ENCODE measurements at regions not wholly inside any gene's neighbourhood (a gene's known extent, or its start where the extent isn't known, plus 50 kb on each side); places are given as distances from the start of the nearest gene placed in this dataset.

DNA sequence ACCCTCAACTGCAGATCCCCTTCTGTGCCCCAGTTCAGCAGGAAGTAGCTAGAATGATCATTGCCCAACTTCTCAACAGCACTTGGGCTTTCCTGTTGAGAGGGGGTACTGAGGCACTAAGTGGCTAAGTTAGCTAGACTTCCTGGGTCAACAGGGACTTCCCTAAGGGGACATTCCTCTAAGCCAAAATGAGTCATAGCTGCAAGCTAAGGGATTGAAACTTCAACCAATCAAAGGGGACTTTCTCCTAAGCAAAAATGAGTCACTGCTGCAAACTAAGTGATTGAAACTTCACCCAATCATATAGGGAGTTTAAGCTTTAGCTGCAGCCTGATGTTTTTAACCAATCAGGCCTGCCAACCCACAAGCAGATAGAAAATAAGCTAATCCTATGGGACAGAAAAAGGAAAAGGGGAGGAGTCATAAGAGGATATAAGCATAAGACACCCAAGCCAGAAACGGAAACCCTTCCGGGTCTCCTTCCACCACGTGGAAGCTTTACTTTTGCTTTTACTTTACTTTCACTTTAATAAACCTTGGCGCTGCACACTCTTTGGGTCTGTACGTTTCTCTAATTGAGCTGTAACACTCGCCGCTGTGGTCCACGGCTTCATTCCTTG lies 659.0 kb upstream of the HS3ST5 start:
- no peak overlapping the region for H3K4me3 Mint-ChIP-seq (ENCODE audit: low read depth)
- peak overlapping the region; percentile 61 for H3K27ac Mint-ChIP-seq
- DNase-seq (ENCODE audit: low spot score) = no peak
- peaks cover 13% of the 10 kb centered on the region for H3K36me3 Mint-ChIP-seq (ENCODE audit: low read depth)
- H3K4me1 Mint-ChIP-seq (ENCODE audit: low read depth) = peaks cover 4% of the 10 kb centered on the region
- intact Hi-C loops (cut with micrococcal nuclease) = no loop called here
- H3K27me3 Mint-ChIP-seq (ENCODE audit: low read depth) = no peaks in the 10 kb centered on the region
- H3K9me3 Mint-ChIP-seq = peaks cover 41% of the 10 kb centered on the region

GRCh38 chr6:115000736-115001135 lies 657.9 kb upstream of the HS3ST5 start:
- DNase-seq (ENCODE audit: low spot score) = no peak
- no peak overlapping the region for H3K4me3 Mint-ChIP-seq (ENCODE audit: low read depth)
- no peaks in the 10 kb centered on the region for H3K27me3 Mint-ChIP-seq (ENCODE audit: low read depth)
- intact Hi-C loops (cut with micrococcal nuclease) = no loop called here
- H3K36me3 Mint-ChIP-seq (ENCODE audit: low read depth) = peaks cover 13% of the 10 kb centered on the region
- H3K27ac Mint-ChIP-seq = no peak overlapping the region
- H3K9me3 Mint-ChIP-seq = peaks cover 46% of the 10 kb centered on the region
- peaks cover 7% of the 10 kb centered on the region for H3K4me1 Mint-ChIP-seq (ENCODE audit: low read depth)

DNA sequence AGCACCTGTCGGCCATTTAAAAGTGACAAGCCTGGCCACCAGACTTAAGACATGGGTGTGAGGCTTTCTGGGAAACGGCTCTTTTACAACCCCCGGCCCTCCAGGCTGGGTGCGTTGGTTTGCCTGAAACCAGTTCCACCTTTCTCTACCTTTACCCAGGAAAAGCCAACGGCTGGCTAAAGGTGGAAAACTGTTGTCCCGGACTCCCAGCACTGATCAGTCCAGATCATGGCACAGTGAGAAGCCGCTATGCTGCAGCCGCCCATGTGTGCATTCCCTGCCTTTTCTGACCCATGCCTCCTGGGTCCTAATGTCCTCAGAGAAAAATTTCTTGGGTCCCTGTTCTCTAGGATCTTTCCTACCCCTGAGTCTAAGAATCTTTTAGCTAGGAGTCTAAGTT lies 655.7 kb upstream of the HS3ST5 start:
- intact Hi-C loops (cut with micrococcal nuclease) = no loop called here
- Mint-ChIP-seq H3K4me3 (ENCODE audit: low read depth) (no peak overlapping the region), H3K4me1 (ENCODE audit: low read depth) (peaks cover 8% of the 10 kb centered on the region), H3K36me3 (ENCODE audit: low read depth) (peaks cover 14% of the 10 kb centered on the region), H3K27me3 (ENCODE audit: low read depth) (no peaks in the 10 kb centered on the region), H3K9me3 (peaks cover 46% of the 10 kb centered on the region), H3K27ac (no peak overlapping the region)
- no peak for DNase-seq (ENCODE audit: low spot score)

DNA sequence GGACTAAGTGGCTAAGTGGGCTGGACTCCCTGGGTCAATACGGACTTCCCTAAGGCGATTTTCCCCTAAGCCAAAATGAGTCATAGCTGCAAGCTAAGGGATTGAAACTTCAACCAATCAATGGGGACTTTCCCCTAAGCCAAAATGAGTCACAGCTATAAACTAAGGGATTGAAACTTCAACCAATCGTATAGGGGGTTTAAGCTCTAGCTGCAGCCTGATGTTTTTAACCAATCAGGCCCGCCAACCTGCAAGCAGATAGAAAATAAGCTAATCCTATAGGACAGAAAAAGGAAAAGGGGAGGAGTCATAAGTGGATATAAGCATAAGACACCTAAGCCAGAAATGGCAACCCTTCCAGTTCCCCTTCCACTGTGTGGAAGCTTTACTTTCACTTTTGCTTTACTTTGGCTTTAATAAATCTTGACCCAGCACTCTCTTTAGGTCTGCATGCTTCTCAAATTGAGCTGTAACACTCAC lies 655.0 kb upstream of the HS3ST5 start:
- H3K27me3 Mint-ChIP-seq (ENCODE audit: low read depth) = no peaks in the 10 kb centered on the region
- H3K4me3 Mint-ChIP-seq (ENCODE audit: low read depth) = peak overlapping the region; percentile 42
- intact Hi-C loops (cut with micrococcal nuclease) = no loop called here
- no peak overlapping the region for H3K27ac Mint-ChIP-seq
- H3K36me3 Mint-ChIP-seq (ENCODE audit: low read depth) = peaks cover 15% of the 10 kb centered on the region
- no peak for DNase-seq (ENCODE audit: low spot score)
- peaks cover 10% of the 10 kb centered on the region for H3K4me1 Mint-ChIP-seq (ENCODE audit: low read depth)
- peaks cover 43% of the 10 kb centered on the region for H3K9me3 Mint-ChIP-seq

DNA sequence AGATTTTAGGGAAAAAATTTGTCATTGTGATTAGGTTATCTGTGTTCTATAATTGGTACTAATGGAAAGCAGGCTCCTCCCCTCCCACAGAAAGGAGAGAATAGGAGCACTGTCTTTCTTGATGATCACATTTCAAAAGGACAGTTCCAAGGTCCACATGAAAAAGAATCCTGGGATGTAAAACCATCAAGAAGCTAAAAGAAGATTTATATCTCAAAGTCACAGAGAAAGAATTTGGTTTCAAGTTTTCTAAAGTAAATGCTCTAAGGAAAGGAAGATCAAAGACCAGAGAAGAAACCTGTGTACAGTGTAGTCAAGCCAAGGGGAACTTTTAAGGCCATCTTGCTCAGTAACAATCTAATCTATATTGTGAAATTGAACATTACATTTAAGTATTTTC lies 652.7 kb upstream of the HS3ST5 start:
- intact Hi-C loops (cut with micrococcal nuclease) = no loop called here
- peaks cover 14% of the 10 kb centered on the region for H3K36me3 Mint-ChIP-seq (ENCODE audit: low read depth)

DNA sequence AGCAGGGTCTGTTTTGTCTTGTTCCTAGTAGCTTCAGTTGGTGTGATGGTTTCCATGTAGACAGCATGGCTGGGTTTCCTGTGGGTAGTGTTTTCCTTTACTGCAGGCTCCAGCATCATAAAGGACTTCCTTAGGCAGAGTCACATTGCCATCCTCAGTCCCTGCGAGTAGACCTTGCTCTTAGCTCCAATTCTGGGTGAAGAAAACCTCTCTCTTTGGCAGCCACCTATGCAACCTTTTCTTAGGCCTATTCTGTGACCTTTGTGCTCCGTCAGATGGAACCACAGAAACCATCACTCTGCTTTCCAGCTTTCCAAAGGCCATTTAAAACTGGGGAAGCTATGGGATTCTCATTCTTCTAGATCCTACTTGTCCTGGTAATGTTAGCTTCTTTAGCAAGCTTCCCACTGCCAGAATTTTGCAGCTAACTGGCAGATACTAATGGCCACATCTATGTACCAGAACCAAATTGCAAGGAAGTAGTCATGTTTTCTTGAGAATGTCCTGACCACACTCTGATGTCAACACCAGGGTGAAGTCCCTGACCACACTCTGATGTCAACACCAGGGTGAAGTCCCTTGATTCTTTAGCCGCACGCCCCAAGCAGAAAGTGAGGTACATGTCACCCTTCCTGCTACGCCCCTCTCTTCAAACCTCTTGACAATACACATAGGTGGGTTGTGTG lies 646.6 kb upstream of the HS3ST5 start:
- Mint-ChIP-seq H3K27ac (peak overlapping the region; percentile 98), H3K4me3 (ENCODE audit: low read depth) (no peak overlapping the region), H3K27me3 (ENCODE audit: low read depth) (no peaks in the 10 kb centered on the region), H3K36me3 (ENCODE audit: low read depth) (peaks cover 27% of the 10 kb centered on the region), H3K9me3 (peaks cover 20% of the 10 kb centered on the region), H3K4me1 (ENCODE audit: low read depth) (peaks cover 23% of the 10 kb centered on the region)
- intact Hi-C loops (cut with micrococcal nuclease) = loop anchor here (1.0 to 2.0 kb wide), 2 partner anchors 12 to 901 kb away; no protein-coding TSS in a partner anchor
- DNase-seq (ENCODE audit: low spot score) = peak; percentile 61

More for the DNA sequence above, 652.7 kb upstream of the HS3ST5 start:
- peaks cover 8% of the 10 kb centered on the region for H3K4me1 Mint-ChIP-seq (ENCODE audit: low read depth)
- DNase-seq (ENCODE audit: low spot score) = no peak
- H3K27ac Mint-ChIP-seq = no peak overlapping the region
- H3K27me3 Mint-ChIP-seq (ENCODE audit: low read depth) = no peaks in the 10 kb centered on the region
- H3K9me3 Mint-ChIP-seq = peaks cover 29% of the 10 kb centered on the region
- H3K4me3 Mint-ChIP-seq (ENCODE audit: low read depth) = no peak overlapping the region

GRCh38 chr6:114987281-114987680 lies 644.5 kb upstream of the HS3ST5 start:
- DNase-seq (ENCODE audit: low spot score) = no peak
- Mint-ChIP-seq H3K9me3 (peaks cover 21% of the 10 kb centered on the region), H3K4me3 (ENCODE audit: low read depth) (no peak overlapping the region), H3K36me3 (ENCODE audit: low read depth) (peaks cover 21% of the 10 kb centered on the region), H3K27ac (peak overlapping the region; percentile 27), H3K4me1 (ENCODE audit: low read depth) (peaks cover 18% of the 10 kb centered on the region), H3K27me3 (ENCODE audit: low read depth) (no peaks in the 10 kb centered on the region)
- intact Hi-C loops (cut with micrococcal nuclease) = no loop called here

DNA sequence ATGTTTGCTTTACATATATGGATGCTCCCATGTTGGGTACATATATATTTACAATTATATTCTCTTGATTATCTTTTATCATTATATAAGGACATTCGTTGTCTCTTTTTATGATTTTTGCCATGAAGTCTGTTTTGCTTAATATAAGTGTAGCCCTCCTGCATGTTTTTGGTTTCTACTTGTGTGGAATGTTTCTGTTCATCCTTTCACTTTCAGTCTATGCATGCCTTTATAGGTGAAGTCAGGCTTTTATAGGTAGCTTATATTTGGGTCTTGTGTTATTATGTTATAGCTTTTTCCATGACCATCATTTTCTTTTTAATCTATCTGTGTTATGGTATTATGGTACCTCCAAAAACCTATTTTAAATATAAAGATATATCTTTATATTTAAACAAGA lies 612.5 kb upstream of the HS3ST5 start:
- H3K4me1 Mint-ChIP-seq (ENCODE audit: low read depth) = no peaks in the 10 kb centered on the region
- DNase-seq (ENCODE audit: low spot score) = no peak
- intact Hi-C loops (cut with micrococcal nuclease) = no loop called here
- no peak overlapping the region for H3K4me3 Mint-ChIP-seq (ENCODE audit: low read depth)
- no peaks in the 10 kb centered on the region for H3K27me3 Mint-ChIP-seq (ENCODE audit: low read depth)
- no peaks in the 10 kb centered on the region for H3K36me3 Mint-ChIP-seq (ENCODE audit: low read depth)
- H3K9me3 Mint-ChIP-seq = peaks cover 21% of the 10 kb centered on the region
- no peak overlapping the region for H3K27ac Mint-ChIP-seq

- no peaks in the 10 kb centered on the region for H3K27me3 Mint-ChIP-seq (ENCODE audit: low read depth)
- H3K9me3 Mint-ChIP-seq = peaks cover 17% of the 10 kb centered on the region
- DNase-seq (ENCODE audit: low spot score) = no peak
- H3K4me3 Mint-ChIP-seq (ENCODE audit: low read depth) = no peak overlapping the region
- H3K27ac Mint-ChIP-seq = no peak overlapping the region
- no peaks in the 10 kb centered on the region for H3K4me1 Mint-ChIP-seq (ENCODE audit: low read depth)
- H3K36me3 Mint-ChIP-seq (ENCODE audit: low read depth) = no peaks in the 10 kb centered on the region
- intact Hi-C loops (cut with micrococcal nuclease) = loop anchor here (5.0 kb wide), 1 partner anchor 410 kb away; no protein-coding TSS in a partner anchor
Observed at GRCh38 chr6:114952229-114952628, 609.4 kb upstream of the HS3ST5 start.

DNA sequence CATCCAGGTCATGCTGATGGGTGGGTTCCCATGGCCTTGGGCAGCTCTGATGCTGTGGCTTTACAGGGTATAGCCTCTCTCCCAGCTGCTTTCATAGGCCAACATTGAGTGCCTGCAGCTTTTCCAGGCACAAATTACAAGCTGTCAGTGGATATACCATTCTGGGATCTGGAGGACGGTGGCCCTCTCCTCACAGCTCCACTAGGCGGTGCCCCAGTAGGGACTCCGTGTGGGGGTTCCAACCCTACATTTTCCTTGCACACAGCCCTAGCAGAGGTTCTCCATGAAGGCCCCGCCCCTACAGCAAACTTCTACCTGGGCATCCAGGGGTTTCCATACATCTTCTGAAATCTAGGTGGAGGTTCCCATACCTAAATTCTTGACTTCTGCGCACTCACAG lies 602.6 kb upstream of the HS3ST5 start:
- Mint-ChIP-seq H3K4me3 (ENCODE audit: low read depth) (no peak overlapping the region), H3K36me3 (ENCODE audit: low read depth) (no peaks in the 10 kb centered on the region), H3K4me1 (ENCODE audit: low read depth) (no peaks in the 10 kb centered on the region), H3K9me3 (peaks cover 15% of the 10 kb centered on the region), H3K27ac (no peak overlapping the region), H3K27me3 (ENCODE audit: low read depth) (no peaks in the 10 kb centered on the region)
- intact Hi-C loops (cut with micrococcal nuclease) = no loop called here
- DNase-seq (ENCODE audit: low spot score) = no peak

GRCh38 chr6:114941078-114941477 lies 598.3 kb upstream of the HS3ST5 start:
- Mint-ChIP-seq H3K4me3 (ENCODE audit: low read depth) (no peak overlapping the region), H3K9me3 (peaks cover 7% of the 10 kb centered on the region), H3K36me3 (ENCODE audit: low read depth) (no peaks in the 10 kb centered on the region), H3K4me1 (ENCODE audit: low read depth) (no peaks in the 10 kb centered on the region), H3K27me3 (ENCODE audit: low read depth) (no peaks in the 10 kb centered on the region), H3K27ac (no peak overlapping the region)
- DNase-seq (ENCODE audit: low spot score) = no peak
- intact Hi-C loops (cut with micrococcal nuclease) = no loop called here

DNA sequence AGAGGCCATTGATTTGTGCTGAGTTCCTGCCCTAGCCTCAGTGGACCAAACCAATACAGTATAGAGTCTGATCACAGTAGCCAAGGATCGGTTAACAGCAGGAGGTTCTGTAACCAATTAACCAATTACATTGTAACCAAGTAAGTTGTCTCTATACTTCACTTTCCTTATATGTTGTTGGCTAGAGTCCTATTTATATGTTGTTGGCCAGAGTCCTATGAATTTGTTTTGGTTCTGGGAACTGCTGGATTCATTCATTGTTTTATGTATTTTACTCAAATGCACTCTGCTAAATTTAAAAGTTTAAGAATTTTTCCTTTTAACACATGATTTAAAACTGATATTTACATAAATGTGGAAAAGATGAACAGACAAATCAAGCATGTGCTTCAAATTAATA lies 597.4 kb upstream of the HS3ST5 start:
- Mint-ChIP-seq H3K9me3 (peaks cover 8% of the 10 kb centered on the region), H3K27me3 (ENCODE audit: low read depth) (no peaks in the 10 kb centered on the region), H3K36me3 (ENCODE audit: low read depth) (no peaks in the 10 kb centered on the region), H3K4me1 (ENCODE audit: low read depth) (no peaks in the 10 kb centered on the region), H3K4me3 (ENCODE audit: low read depth) (no peak overlapping the region), H3K27ac (no peak overlapping the region)
- intact Hi-C loops (cut with micrococcal nuclease) = no loop called here
- no peak for DNase-seq (ENCODE audit: low spot score)

- H3K9me3 Mint-ChIP-seq = peaks cover 6% of the 10 kb centered on the region
- H3K27ac Mint-ChIP-seq = no peak overlapping the region
- no peak overlapping the region for H3K4me3 Mint-ChIP-seq (ENCODE audit: low read depth)
- H3K4me1 Mint-ChIP-seq (ENCODE audit: low read depth) = no peaks in the 10 kb centered on the region
- intact Hi-C loops (cut with micrococcal nuclease) = no loop called here
- H3K27me3 Mint-ChIP-seq (ENCODE audit: low read depth) = no peaks in the 10 kb centered on the region
- no peaks in the 10 kb centered on the region for H3K36me3 Mint-ChIP-seq (ENCODE audit: low read depth)
- DNase-seq (ENCODE audit: low spot score) = no peak
Observed at GRCh38 chr6:114939630-114940029, 596.8 kb upstream of the HS3ST5 start.

All from activated T-helper 2 cell treated with anti-CD3 and anti-CD28 coated beads, Interferon-gamma antibody, Interleukin-2, Interleukin-4, amounts not matched to agents 10 μg/mL and 5 μg/mL and 100 μg/mL, durations not matched to agents 14 hours and 24 hours and 36 hours (primary cell).